Common myeloid progenitor, CD34-positive (primary cell): ENCODE measurements at regions not wholly inside any gene's neighbourhood (a gene's known extent, or its start where the extent isn't known, plus 50 kb on each side); places are given as distances from the start of the nearest gene placed in this dataset.
"Not testable (repeated sequence)": the region's sequence is repeated elsewhere in the genome, so short reads cannot be mapped to it uniquely, and the experiment has no call there.

Source experiments
- CTCF ChIA-PET: fragments of 350-600 bp; sonication (Branson Sonifier 250); formaldehyde crosslinking; loops from one replicate; lab custom pipeline; 2021; ENCODE audit warnings: antibody characterized with exemption; lab: Charles Lee
- POLR2A ChIA-PET: fragments of 350-600 bp; sonication (Branson Sonifier 250); formaldehyde crosslinking; loops from one replicate; lab custom pipeline; 2021; ENCODE audit warnings: antibody characterized with exemption; lab: Charles Lee
- DNase-seq, 3 donors: peaks; one replicate each; pipeline versions ENCODE4 v3.0.0 to v3.0.0-alpha.2; 2013
- H3K27ac ChIP-seq, 2 experiments: 1 replicate in 1 of 2; 2 replicates in 1 of 2; pipeline ENCODE4 v1.7.0; 2013; ENCODE audit warnings: inconsistent platforms in 2 of 2, low read length in 2 of 2, mild to moderate bottlenecking in 2 of 2, low read depth in 1 of 2, moderate library complexity in 1 of 2; ENCODE audit not compliant: severe bottlenecking in 2 of 2, insufficient read depth in 1 of 2, poor library complexity in 1 of 2
- H3K27me3 ChIP-seq, 5 experiments: replicated peaks in 2 of 5; 1 replicate in 3 of 5; 2 replicates in 2 of 5; pipeline versions ENCODE4 v1.6.1 to v1.7.0; 2013; ENCODE audit warnings: low read length in 4 of 5, mild to moderate bottlenecking in 2 of 5, moderate library complexity in 2 of 5, inconsistent platforms in 1 of 5; ENCODE audit not compliant: insufficient read depth in 5 of 5, control insufficient read depth in 4 of 5
- H3K36me3 ChIP-seq, 4 experiments: 1 replicate in 2 of 4; 2 replicates in 2 of 4; pipeline versions ENCODE4 v1.6.1 to v1.7.0; 2013; ENCODE audit warnings: low read length in 3 of 4, control low read depth in 1 of 4, mild to moderate bottlenecking in 1 of 4; ENCODE audit not compliant: control insufficient read depth in 4 of 4, insufficient read depth in 4 of 4
- H3K4me1 ChIP-seq, 4 experiments: 1 replicate in 3 of 4; 2 replicates in 1 of 4; pipeline versions ENCODE4 v1.6.1 to v1.7.1; 2013; ENCODE audit warnings: low read length in 3 of 4, mild to moderate bottlenecking in 3 of 4, control low read depth in 1 of 4, inconsistent platforms in 1 of 4, moderate library complexity in 1 of 4; ENCODE audit not compliant: control insufficient read depth in 4 of 4, insufficient read depth in 4 of 4; ENCODE audit errors: control extremely low read depth in 1 of 4
- H3K4me3 ChIP-seq, 7 experiments: 1 replicate in 4 of 7; 2 replicates in 3 of 7; pipeline versions ENCODE4 v1.5.1 to v1.7.0; 2013; ENCODE audit warnings: mild to moderate bottlenecking in 7 of 7, low read length in 6 of 7, moderate library complexity in 6 of 7, inconsistent platforms in 2 of 7, low read depth in 2 of 7, control low read depth in 1 of 7; ENCODE audit not compliant: insufficient read depth in 4 of 7, control insufficient read depth in 1 of 7; ENCODE audit errors: extremely low read depth in 1 of 7
- H3K9me3 ChIP-seq, 5 experiments: 1 replicate in 4 of 5; 2 replicates in 1 of 5; pipeline versions ENCODE4 v1.6.1 to v1.7.1; 2013; ENCODE audit warnings: low read length in 4 of 5, mild to moderate bottlenecking in 2 of 5, inconsistent platforms in 1 of 5, low read depth in 1 of 5, moderate library complexity in 1 of 5; ENCODE audit not compliant: control insufficient read depth in 4 of 5, insufficient read depth in 2 of 5; ENCODE audit errors: control extremely low read depth in 1 of 5
- WGBS: methylation state at CpG from one replicate; pipeline ENCODE4 v1.1.5; 2013; ENCODE audit not compliant: insufficient coverage; 5-methylcytosine and 5-hydroxymethylcytosine counted together

DNA sequence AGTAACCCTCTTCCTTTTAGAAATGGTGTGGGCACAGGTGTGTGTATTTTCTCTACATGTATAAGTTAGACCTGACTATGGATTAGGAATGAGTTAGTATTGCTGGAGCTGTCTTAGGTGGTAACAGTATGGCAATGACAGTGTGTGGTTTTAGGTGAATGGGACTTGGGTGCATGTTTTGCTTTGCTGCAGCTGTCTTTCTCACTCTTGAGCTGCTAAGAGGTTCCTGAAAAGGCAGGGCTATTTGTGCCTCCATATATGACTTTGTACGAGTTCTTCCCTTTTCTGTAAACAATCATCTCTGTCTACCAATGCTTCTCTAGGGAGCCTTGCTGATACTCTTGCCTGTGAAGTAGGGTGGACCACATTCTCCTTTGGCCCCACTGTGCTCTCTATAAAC is 234.8 kb upstream of the HHIP start:
- no peaks in the 10 kb centered on the region for H3K36me3 ChIP-seq
- no peak for DNase-seq
- 57% methylated on average over 1 of the region's 1 CpG for WGBS
- no peak overlapping the region for H3K4me3 ChIP-seq
- ChIA-PET CTCF (no interaction called here), POLR2A (no interaction called here)
- no peaks in the 10 kb centered on the region for H3K4me1 ChIP-seq
- H3K27ac ChIP-seq = no peak overlapping the region
- peaks cover 0 to 1% (median 0%) of the 10 kb centered on the region in 5 experiments for H3K9me3 ChIP-seq
- H3K27me3 ChIP-seq = no peaks in the 10 kb centered on the region

DNA sequence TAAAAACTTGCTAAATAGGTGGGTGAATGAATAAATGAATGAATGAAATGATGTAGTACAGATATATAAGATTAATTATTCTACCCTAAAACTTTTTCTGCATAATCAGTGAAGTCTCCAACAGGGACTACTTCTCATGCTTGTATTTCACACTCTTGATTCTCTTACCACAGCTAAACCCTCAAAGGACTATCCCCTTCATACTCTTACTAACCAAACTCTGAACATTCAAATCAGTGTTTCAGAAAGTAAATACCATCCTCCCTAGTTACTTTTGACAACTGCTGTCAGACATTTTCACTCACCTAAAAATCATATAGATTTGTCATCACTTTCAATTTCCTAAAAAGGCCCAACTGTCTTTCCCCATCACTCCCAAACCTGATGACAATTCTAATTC is 234.3 kb upstream of the HHIP start:
- Histone ChIP-seq H3K4me1 (no peaks in the 10 kb centered on the region), H3K27ac (no peak overlapping the region), H3K36me3 (no peaks in the 10 kb centered on the region), H3K9me3 (peaks cover 0 to 1% (median 0%) of the 10 kb centered on the region in 5 experiments), H3K4me3 (no peak overlapping the region), H3K27me3 (no peaks in the 10 kb centered on the region)
- CTCF ChIA-PET = no interaction called here
- DNase-seq = no peak
- POLR2A ChIA-PET = no interaction called here

DNA sequence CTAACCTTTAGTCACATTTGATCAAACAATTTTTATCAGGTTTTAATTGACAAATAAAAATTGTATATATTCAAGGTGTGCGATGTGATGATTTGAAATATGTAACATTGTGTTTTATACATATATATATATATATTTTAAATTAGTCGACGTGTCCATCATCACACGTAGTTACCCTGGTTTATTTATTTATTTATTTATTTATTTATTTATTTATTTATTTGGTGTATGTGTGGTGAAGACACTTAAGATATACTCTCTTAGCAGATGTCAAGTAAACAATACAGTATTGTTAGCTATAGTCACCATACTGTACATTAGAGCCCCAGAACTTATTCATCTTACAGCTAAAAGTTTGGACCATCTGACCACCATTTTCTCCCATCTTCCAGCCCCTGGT is 224.9 kb upstream of the HHIP start:
- Histone ChIP-seq H3K9me3 (no peaks in the 10 kb centered on the region), H3K4me1 (no peaks in the 10 kb centered on the region), H3K36me3 (no peaks in the 10 kb centered on the region), H3K27me3 (no peaks in the 10 kb centered on the region), H3K4me3 (no peak overlapping the region), H3K27ac (no peak overlapping the region)
- no peak for DNase-seq
- ChIA-PET POLR2A (no interaction called here), CTCF (no interaction called here)
- no CpG with 5 or more reads among the region's 4 CpGs for WGBS

DNA sequence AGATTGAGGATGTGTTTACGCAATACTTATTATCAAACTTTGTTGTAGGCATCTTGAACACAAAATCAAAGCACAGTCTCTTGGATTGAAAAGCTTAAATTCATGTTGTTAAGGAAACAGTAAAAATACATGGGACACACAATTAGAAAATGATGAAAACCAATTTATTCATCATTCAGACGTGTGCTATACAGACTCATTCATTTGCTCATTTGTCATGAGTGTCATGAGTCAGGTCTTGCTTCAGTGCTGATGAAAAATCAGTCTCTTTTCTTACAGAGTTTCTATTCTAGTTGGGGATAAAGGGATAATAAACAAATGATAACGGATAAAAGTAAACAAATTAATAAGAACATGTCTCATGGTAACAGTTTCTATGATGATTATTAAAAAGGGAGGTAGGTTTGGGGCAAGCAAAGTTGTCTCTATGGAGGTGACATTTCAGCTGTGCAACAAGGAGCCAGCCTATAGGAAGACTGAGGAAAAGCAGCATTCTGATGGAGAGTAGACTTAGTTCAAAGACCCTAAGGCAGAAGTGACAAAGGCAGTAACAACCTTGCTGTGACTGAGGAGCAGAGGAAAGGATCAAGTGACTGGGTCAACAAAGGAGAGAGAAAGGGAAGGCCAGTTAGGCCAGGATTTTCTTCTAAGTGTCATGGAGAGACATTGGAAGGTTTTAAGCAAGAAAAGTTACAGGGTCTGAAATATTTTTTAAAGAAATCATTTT is 224.0 kb upstream of the HHIP start:
- no peaks in the 10 kb centered on the region for H3K9me3 ChIP-seq
- WGBS = 80% methylated on average over 1 of the region's 3 CpGs
- H3K4me3 ChIP-seq = no peak overlapping the region
- H3K27ac ChIP-seq = no peak overlapping the region
- H3K27me3 ChIP-seq = no peaks in the 10 kb centered on the region
- DNase-seq = no peak
- H3K36me3 ChIP-seq = no peaks in the 10 kb centered on the region
- ChIA-PET POLR2A (no interaction called here), CTCF (no interaction called here)
- no peaks in the 10 kb centered on the region for H3K4me1 ChIP-seq

DNA sequence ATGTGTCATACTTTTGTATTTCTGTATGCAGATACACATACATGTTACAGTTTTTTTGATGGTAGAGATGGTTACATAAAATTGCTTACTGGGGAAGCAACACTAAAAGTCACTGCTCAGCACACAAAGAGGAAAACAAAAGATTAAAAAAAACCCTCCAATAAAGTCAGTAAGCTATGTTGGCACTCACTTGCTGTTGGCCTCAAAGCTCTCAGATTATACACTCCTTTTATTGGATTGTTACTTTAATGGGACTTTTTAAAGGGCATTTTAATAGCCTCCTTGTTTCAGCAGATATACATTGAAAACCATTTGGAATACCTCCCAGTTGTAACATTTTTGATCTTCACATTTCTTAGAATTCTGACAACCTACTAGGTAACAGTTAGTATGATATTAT is 222.0 kb upstream of the HHIP start:
- CTCF ChIA-PET = no interaction called here
- Histone ChIP-seq H3K36me3 (no peaks in the 10 kb centered on the region), H3K4me3 (no peak overlapping the region), H3K9me3 (no peaks in the 10 kb centered on the region), H3K27ac (no peak overlapping the region), H3K4me1 (no peaks in the 10 kb centered on the region), H3K27me3 (no peaks in the 10 kb centered on the region)
- no peak for DNase-seq
- POLR2A ChIA-PET = no interaction called here

DNA sequence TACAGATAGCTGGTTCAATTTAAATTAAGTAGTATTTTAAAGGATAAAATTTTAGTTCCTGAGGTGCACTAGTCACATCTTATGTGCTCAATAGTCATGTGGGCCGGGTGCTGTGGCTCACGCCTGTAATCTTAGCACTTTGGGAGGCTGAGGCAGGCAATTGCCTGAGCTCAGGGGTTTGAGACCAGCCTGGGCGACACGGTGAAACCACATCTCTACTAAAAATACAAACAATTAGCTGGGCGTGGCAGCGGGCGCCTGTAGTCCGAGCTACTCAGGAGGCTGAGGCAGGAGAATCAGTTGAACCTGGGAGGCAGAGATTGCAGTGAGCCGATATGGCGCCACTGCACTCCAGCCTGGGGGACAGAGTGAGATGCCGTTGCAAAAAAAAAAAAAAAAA is 219.9 kb upstream of the HHIP start:
- WGBS = 99% methylated on average over 9 of the region's 11 CpGs

DNA sequence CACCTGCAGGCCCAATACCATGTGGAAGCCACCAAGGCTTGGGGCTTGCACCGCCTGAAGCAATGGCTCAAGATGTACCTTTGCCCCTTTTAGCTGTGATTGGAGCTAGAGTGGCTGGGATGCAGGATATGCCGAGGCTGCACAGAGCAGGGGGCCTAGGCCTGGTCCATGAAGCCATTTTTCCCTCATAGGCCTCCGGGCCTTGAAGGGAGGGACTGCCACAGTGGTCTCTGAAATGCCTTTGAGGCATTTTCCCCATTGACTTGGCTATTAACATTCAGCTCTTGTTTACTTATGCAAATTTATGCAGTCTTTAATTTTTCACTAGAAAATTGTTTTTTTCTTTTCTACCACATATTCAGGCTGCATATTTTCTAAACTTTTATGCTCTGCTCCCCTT is 203.2 kb upstream of the HHIP start:
- no peak overlapping the region for H3K27ac ChIP-seq
- CTCF ChIA-PET = no interaction called here
- peaks cover 0 to 2% (median 0%) of the 10 kb centered on the region in 5 experiments for H3K9me3 ChIP-seq
- no peak for DNase-seq
- POLR2A ChIA-PET = interaction anchor here (0.6 kb wide), 1 partner anchor 366 kb away, joined by 4 read pairs; no protein-coding TSS in a partner anchor
- H3K27me3 ChIP-seq = no peaks in the 10 kb centered on the region
- 93% methylated on average over 2 of the region's 3 CpGs for WGBS
- H3K4me3 ChIP-seq = no peak overlapping the region
- no peaks in the 10 kb centered on the region for H3K36me3 ChIP-seq
- no peaks in the 10 kb centered on the region for H3K4me1 ChIP-seq

More for the DNA sequence above, 219.9 kb upstream of the HHIP start:
- POLR2A ChIA-PET, H3K36me3 ChIP-seq, DNase-seq, H3K27me3 ChIP-seq, H3K4me3 ChIP-seq, H3K9me3 ChIP-seq, H3K27ac ChIP-seq, CTCF ChIA-PET, H3K4me1 ChIP-seq: not testable (repeated sequence)
